ENCODE measurements at regions not wholly inside any gene's neighbourhood (a gene's known extent, or its start where the extent isn't known, plus 50 kb on each side); places are given as distances from the start of the nearest gene placed in this dataset.

DNA sequence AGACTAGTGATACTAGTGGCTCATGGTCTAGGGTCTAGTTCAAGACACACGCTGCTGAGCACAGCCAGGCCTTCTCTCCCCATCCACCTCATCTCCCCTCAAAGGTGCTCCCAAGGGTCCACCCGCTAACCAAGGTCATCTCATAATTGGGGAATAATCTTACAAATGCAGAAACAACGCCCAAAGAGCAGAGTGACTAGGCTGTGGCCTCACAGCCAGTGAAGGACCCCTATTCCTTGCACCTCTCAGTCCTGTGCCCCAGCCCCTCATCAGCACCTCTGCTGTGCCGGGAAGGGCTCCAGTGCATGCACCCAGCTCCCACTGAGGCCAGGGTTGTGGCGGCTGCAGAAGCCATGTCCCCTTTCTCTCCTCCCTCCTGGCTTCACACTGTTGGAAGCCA, 286.9 kb downstream of the UACA start:
- H3K9me3 ChIP-seq (ENCODE audit: insufficient read depth, low read depth, low read length): no peaks in the 10 kb centered on the region
- H3K27ac ChIP-seq (ENCODE audit: low read depth, low read length): no peak overlapping the region
- H3K36me3 ChIP-seq (ENCODE audit: insufficient read depth, low read length): no peaks in the 10 kb centered on the region
- 94% methylated on average over 5 of the region's 5 CpGs for WGBS
- H3K9ac ChIP-seq (ENCODE audit: low read depth, low read length): no peak overlapping the region
- H3K4me3 ChIP-seq (ENCODE audit: low read length): no peak overlapping the region
- no peaks in the 10 kb centered on the region for H3K27me3 ChIP-seq (ENCODE audit: insufficient read depth, low read length)
- no peaks in the 10 kb centered on the region for H3K4me1 ChIP-seq (ENCODE audit: insufficient read depth, low read length)

GRCh38 chr15:70475921-70476320, 287.4 kb downstream of the UACA start:
- no peak overlapping the region for H3K27ac ChIP-seq (ENCODE audit: low read depth, low read length)
- H3K4me1 ChIP-seq (ENCODE audit: insufficient read depth, low read length): no peaks in the 10 kb centered on the region
- H3K27me3 ChIP-seq (ENCODE audit: insufficient read depth, low read length): no peaks in the 10 kb centered on the region
- no peaks in the 10 kb centered on the region for H3K9me3 ChIP-seq (ENCODE audit: insufficient read depth, low read depth, low read length)
- H3K4me3 ChIP-seq (ENCODE audit: low read length): no peak overlapping the region
- H3K9ac ChIP-seq (ENCODE audit: low read depth, low read length): no peak overlapping the region
- H3K36me3 ChIP-seq (ENCODE audit: insufficient read depth, low read length): no peaks in the 10 kb centered on the region

DNA sequence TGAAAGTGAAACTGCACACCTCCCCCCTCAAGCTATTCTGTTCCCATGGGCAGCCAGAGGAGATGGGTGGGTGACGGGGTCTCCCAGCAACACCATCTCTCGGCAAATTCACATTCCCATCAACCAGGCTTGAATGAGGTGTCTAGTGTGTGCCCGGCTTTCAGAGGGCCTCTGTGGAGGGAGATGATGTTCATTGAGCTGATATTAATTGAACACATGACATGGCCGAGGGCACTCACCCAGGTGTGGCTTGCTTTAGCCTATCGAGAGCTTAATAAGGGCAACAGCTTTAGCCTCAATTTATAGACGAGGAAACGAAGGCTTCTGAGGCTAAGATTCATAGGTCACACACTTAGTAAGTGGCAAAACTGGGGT, 288.0 kb downstream of the UACA start:
- Histone ChIP-seq H3K27ac (ENCODE audit: low read depth, low read length) (no peak overlapping the region), H3K4me3 (ENCODE audit: low read length) (no peak overlapping the region), H3K9ac (ENCODE audit: low read depth, low read length) (no peak overlapping the region), H3K9me3 (ENCODE audit: insufficient read depth, low read depth, low read length) (no peaks in the 10 kb centered on the region), H3K27me3 (ENCODE audit: insufficient read depth, low read length) (no peaks in the 10 kb centered on the region), H3K4me1 (ENCODE audit: insufficient read depth, low read length) (no peaks in the 10 kb centered on the region), H3K36me3 (ENCODE audit: insufficient read depth, low read length) (no peaks in the 10 kb centered on the region)
- 91% methylated on average over 7 of the region's 7 CpGs for WGBS

- H3K36me3 ChIP-seq (ENCODE audit: insufficient read depth, low read length): no peaks in the 10 kb centered on the region
- H3K4me1 ChIP-seq (ENCODE audit: insufficient read depth, low read length): no peaks in the 10 kb centered on the region
- no peaks in the 10 kb centered on the region for H3K9me3 ChIP-seq (ENCODE audit: insufficient read depth, low read depth, low read length)
- no peaks in the 10 kb centered on the region for H3K27me3 ChIP-seq (ENCODE audit: insufficient read depth, low read length)
- no peak overlapping the region for H3K4me3 ChIP-seq (ENCODE audit: low read length)
- no peak overlapping the region for H3K27ac ChIP-seq (ENCODE audit: low read depth, low read length)
- 95% methylated on average over 36 of the region's 36 CpGs for WGBS
- H3K9ac ChIP-seq (ENCODE audit: low read depth, low read length): no peak overlapping the region
Observed at GRCh38 chr15:70474471-70475406, 288.6 kb downstream of the UACA start.

DNA sequence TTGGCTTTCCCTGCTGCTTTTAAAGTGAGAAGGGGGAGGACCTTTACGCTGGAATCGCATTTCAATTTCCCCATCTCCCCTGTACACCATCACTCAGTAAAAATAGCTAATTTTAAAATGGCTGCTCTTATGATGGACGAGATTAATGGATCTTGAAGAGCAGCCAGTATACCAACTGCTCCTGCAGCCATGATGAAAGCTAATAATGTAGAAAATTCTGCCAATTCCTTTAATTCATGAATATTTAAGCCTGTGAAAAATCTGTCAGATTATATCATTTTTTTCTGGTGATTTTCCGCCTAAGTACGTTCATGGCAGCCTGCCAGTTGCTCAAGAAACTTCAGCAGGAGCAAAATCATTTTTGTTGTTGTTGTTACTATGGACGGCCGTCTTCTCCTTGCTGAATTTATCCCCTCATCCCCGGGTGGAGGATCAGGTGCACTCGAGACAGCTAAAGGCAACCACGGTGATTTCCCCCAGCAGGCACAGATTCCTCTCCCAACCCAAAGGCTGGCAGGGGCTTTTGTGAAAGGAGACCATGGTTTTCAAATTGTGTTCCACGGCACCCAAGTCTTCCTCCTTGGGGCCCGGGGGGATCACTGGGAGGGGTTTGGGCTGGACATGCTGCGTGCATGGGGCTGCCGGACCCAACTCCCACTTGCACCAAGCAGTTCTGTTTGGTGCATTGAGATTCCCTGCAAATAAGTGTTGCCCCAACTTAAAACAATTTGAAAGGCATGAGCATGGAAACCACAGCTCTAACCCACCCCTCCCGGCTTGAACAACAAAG, 289.6 kb downstream of the UACA start:
- Histone ChIP-seq H3K27me3 (ENCODE audit: insufficient read depth, low read length) (no peaks in the 10 kb centered on the region), H3K4me3 (ENCODE audit: low read length) (no peak overlapping the region), H3K27ac (ENCODE audit: low read depth, low read length) (no peak overlapping the region), H3K36me3 (ENCODE audit: insufficient read depth, low read length) (no peaks in the 10 kb centered on the region), H3K9ac (ENCODE audit: low read depth, low read length) (no peak overlapping the region), H3K9me3 (ENCODE audit: insufficient read depth, low read depth, low read length) (no peaks in the 10 kb centered on the region), H3K4me1 (ENCODE audit: insufficient read depth, low read length) (no peaks in the 10 kb centered on the region)
- 91% methylated on average over 13 of the region's 15 CpGs for WGBS

GRCh38 chr15:70471517-70471916, 291.8 kb downstream of the UACA start:
- H3K4me3 ChIP-seq (ENCODE audit: low read length): no peak overlapping the region
- WGBS: 0% methylated on average over 1 of the region's 1 CpG
- no peak overlapping the region for H3K9ac ChIP-seq (ENCODE audit: low read depth, low read length)
- no peaks in the 10 kb centered on the region for H3K9me3 ChIP-seq (ENCODE audit: insufficient read depth, low read depth, low read length)
- no peaks in the 10 kb centered on the region for H3K27me3 ChIP-seq (ENCODE audit: insufficient read depth, low read length)
- no peaks in the 10 kb centered on the region for H3K36me3 ChIP-seq (ENCODE audit: insufficient read depth, low read length)
- H3K4me1 ChIP-seq (ENCODE audit: insufficient read depth, low read length): no peaks in the 10 kb centered on the region
- no peak overlapping the region for H3K27ac ChIP-seq (ENCODE audit: low read depth, low read length)

DNA sequence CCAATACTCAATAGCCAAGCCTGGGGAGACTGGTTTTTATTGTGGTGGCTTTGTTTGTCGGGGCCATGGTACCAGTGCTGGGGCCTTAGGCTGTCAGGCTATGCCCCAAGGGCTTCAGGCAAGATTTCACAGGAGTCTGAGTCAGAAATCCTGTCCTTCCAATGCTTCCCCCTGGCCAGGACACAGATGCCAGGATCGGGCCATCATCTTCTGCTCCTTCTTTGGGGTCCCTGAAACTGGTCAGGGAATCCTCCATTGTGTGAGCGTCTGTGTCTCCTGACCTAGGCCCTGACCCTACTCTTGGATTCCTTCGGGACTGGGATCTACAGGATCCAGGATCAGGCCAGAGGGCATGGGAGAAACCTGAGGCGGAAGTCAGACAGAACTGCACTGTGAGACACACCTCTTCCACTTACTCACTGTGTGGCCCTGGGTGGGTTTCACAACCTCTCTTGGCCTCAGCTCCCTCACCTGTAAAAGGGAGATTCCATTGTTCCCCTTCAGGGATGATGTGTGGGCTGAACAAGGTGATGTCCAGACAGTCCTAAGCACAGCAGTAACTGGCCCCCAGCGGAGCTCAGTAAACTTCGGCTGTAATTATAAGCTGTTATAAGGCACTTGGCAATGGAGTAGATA, 292.7 kb downstream of the UACA start:
- no peaks in the 10 kb centered on the region for H3K36me3 ChIP-seq (ENCODE audit: insufficient read depth, low read length)
- H3K27ac ChIP-seq (ENCODE audit: low read depth, low read length): no peak overlapping the region
- H3K4me3 ChIP-seq (ENCODE audit: low read length): no peak overlapping the region
- H3K27me3 ChIP-seq (ENCODE audit: insufficient read depth, low read length): no peaks in the 10 kb centered on the region
- H3K9me3 ChIP-seq (ENCODE audit: insufficient read depth, low read depth, low read length): no peaks in the 10 kb centered on the region
- 87% methylated on average over 7 of the region's 7 CpGs for WGBS
- H3K4me1 ChIP-seq (ENCODE audit: insufficient read depth, low read length): no peaks in the 10 kb centered on the region
- H3K9ac ChIP-seq (ENCODE audit: low read depth, low read length): no peak overlapping the region

DNA sequence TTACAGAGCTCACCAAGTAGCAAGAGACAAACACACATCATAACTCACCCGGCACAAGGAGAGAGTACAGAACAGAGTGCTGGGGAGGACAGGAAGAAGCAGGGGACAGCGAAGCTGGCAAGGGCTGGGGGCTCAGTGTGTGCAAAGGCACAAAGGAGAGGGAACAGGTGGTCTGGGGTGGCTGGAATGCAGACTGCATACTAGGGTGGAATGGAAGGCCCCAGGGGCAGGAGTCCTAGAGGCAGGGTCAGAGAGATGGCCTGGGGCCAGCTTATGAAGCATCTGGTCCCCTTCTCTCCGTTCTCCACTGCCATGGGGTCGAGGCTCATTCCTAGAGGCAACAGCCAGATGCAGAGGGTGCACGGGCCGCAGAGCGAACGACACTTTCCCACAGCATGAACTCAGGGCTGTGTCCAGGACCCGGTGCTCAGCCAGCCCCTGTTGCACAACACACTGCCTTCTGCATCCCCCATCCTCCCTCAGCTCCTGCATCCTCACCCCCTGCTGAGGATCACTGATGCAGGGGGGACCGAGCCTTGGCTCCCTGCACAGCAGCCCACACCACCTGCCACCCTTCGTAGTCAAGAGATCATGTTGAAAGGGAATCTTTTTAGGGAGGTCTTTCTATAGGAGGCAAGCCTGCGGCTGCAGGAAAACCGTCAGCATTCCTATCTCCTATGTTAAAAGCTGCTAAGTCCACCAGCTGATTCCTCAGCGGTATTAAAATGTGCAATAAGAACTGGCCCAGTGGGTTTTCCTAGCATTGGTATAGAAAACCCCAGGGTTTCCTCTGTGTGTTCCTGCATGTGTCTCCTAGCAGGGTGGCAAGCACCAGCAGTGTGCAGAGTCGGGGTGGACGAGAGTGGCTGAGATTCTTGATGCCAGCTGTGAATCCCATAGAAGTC, 293.5 kb downstream of the UACA start:
- Histone ChIP-seq H3K36me3 (ENCODE audit: insufficient read depth, low read length) (no peaks in the 10 kb centered on the region), H3K4me1 (ENCODE audit: insufficient read depth, low read length) (no peaks in the 10 kb centered on the region), H3K27me3 (ENCODE audit: insufficient read depth, low read length) (no peaks in the 10 kb centered on the region), H3K9me3 (ENCODE audit: insufficient read depth, low read depth, low read length) (no peaks in the 10 kb centered on the region), H3K27ac (ENCODE audit: low read depth, low read length) (no peak overlapping the region), H3K9ac (ENCODE audit: low read depth, low read length) (no peak overlapping the region), H3K4me3 (ENCODE audit: low read length) (no peak overlapping the region)
- 85% methylated on average over 16 of the region's 16 CpGs for WGBS

DNA sequence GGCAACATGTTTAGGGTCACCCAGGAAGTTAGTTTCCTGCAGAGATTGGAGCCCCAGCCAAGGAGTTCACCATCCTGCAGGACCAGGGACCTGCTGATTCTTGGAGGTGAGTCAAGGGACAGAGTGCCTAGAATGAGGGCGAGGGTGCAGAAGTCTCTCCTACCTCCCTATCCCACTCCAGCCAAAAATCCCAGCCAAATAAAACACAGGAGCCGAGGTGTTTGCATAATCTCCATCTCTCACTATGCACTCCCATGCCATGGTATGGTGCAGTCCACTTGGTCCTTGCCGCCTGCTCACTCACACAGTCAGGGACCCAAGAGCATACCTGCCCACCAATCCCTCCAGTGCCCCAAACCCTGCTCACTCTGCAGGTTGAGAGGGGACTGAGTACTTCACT, 294.2 kb downstream of the UACA start:
- Histone ChIP-seq H3K4me3 (ENCODE audit: low read length) (no peak overlapping the region), H3K36me3 (ENCODE audit: insufficient read depth, low read length) (no peaks in the 10 kb centered on the region), H3K9ac (ENCODE audit: low read depth, low read length) (no peak overlapping the region), H3K27me3 (ENCODE audit: insufficient read depth, low read length) (no peaks in the 10 kb centered on the region), H3K4me1 (ENCODE audit: insufficient read depth, low read length) (no peaks in the 10 kb centered on the region), H3K27ac (ENCODE audit: low read depth, low read length) (no peak overlapping the region), H3K9me3 (ENCODE audit: insufficient read depth, low read depth, low read length) (no peaks in the 10 kb centered on the region)
- WGBS: 91% methylated on average over 3 of the region's 3 CpGs

- Histone ChIP-seq H3K4me1 (ENCODE audit: insufficient read depth, low read length) (no peaks in the 10 kb centered on the region), H3K4me3 (ENCODE audit: low read length) (no peak overlapping the region), H3K27ac (ENCODE audit: low read depth, low read length) (no peak overlapping the region), H3K9ac (ENCODE audit: low read depth, low read length) (no peak overlapping the region), H3K9me3 (ENCODE audit: insufficient read depth, low read depth, low read length) (no peaks in the 10 kb centered on the region), H3K27me3 (ENCODE audit: insufficient read depth, low read length) (no peaks in the 10 kb centered on the region), H3K36me3 (ENCODE audit: insufficient read depth, low read length) (no peaks in the 10 kb centered on the region)
- WGBS: 68% methylated on average over 4 of the region's 4 CpGs
Observed at GRCh38 chr15:70466895-70467529, 296.3 kb downstream of the UACA start.
